ENCODE measurements at regions not wholly inside any gene's neighbourhood (a gene's known extent, or its start where the extent isn't known, plus 50 kb on each side); places are given as distances from the start of the nearest gene placed in this dataset.

DNA sequence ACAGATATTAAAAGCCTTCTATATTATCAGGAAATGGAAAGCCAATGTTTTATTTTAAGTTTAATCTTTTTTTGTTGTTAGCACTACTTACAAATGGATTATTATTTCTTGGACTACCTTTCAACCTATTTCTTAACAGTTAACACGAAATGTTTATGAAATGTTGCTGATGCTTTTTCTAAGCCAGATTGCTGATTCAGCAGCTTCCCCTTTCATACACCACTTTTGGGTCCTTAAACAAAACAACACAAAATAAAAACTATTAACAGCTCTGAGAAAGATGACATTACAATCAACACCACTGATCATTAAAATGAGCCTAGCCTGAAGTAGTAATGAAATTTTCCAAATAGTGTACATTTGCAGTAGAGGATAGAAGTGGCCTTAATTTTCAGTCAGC lies 99.2 kb upstream of the VEPH1 start:
- TF ChIP-seq POLR2A (IDR thresholded peaks at IDR 0.05): no peak
- no peak for TF ChIP-seq POLR2AphosphoS5 (IDR thresholded peaks at IDR 0.05)
- TF ChIP-seq, protein P1, sequence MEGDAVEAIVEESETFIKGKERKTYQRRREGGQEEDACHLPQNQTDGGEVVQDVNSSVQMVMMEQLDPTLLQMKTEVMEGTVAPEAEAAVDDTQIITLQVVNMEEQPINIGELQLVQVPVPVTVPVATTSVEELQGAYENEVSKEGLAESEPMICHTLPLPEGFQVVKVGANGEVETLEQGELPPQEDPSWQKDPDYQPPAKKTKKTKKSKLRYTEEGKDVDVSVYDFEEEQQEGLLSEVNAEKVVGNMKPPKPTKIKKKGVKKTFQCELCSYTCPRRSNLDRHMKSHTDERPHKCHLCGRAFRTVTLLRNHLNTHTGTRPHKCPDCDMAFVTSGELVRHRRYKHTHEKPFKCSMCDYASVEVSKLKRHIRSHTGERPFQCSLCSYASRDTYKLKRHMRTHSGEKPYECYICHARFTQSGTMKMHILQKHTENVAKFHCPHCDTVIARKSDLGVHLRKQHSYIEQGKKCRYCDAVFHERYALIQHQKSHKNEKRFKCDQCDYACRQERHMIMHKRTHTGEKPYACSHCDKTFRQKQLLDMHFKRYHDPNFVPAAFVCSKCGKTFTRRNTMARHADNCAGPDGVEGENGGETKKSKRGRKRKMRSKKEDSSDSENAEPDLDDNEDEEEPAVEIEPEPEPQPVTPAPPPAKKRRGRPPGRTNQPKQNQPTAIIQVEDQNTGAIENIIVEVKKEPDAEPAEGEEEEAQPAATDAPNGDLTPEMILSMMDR (IDR thresholded peaks at IDR 0.05): no peak

All from upper lobe of left lung (tissue), 4 donors.